Endothelial cell of umbilical vein (primary cell): ENCODE measurements at regions not wholly inside any gene's neighbourhood (a gene's known extent, or its start where the extent isn't known, plus 50 kb on each side); places are given as distances from the start of the nearest gene placed in this dataset.

ENCODE experiments used
- CTCF ChIP-seq, 2 donors: IDR thresholded peaks; 1 replicate in 1 of 2; 2 replicates in 1 of 2; pipeline ENCODE4 v1.5.1; 2011; ENCODE audit warnings: low read length in 2 of 2, mild to moderate bottlenecking in 2 of 2, moderate library complexity in 2 of 2, control low read depth in 1 of 2, inconsistent platforms in 1 of 2, low read depth in 1 of 2; ENCODE audit not compliant: insufficient read depth in 1 of 2; ENCODE audit errors: extremely low read depth in 1 of 2
- EZH2 ChIP-seq: IDR thresholded peaks from 2 replicates; pipeline ENCODE4 v1.6.1; 2012; ENCODE audit warnings: borderline replicate concordance, low read depth, mild to moderate bottlenecking, moderate library complexity, low read length, inconsistent platforms; ENCODE audit not compliant: severe bottlenecking
- MYC ChIP-seq: IDR thresholded peaks from one replicate; pipeline ENCODE4 v1.6.1; 2011; ENCODE audit warnings: mild to moderate bottlenecking, low read depth, low read length
- POLR2A ChIP-seq: IDR thresholded peaks from 2 replicates; pipeline ENCODE4 v1.6.1; 2012; ENCODE audit warnings: low read depth, mild to moderate bottlenecking, control low read depth, low read length
- POLR2AphosphoS5 ChIP-seq: IDR thresholded peaks from 2 replicates; pipeline ENCODE4 v1.6.1; 2012; ENCODE audit warnings: low read depth, mild to moderate bottlenecking, control low read depth, low read length, moderate library complexity; ENCODE audit not compliant: insufficient read depth

GRCh38 chr2:51723691-51724090, 691.8 kb upstream of the NRXN1 start:
- no peak for TF ChIP-seq MYC
- TF ChIP-seq CTCF (IDR thresholded peaks at IDR 0.05; ENCODE audit: extremely low read depth in 1 of 2, insufficient read depth in 1 of 2, low read depth in 1 of 2, low read length in 2 of 2) = no peak
- no peak for TF ChIP-seq EZH2
- TF ChIP-seq POLR2AphosphoS5 = no peak
- TF ChIP-seq POLR2A = no peak
